ENCODE measurements at regions not wholly inside any gene's neighbourhood (a gene's known extent, or its start where the extent isn't known, plus 50 kb on each side); places are given as distances from the start of the nearest gene placed in this dataset.
A peak's percentile ranks its signal among the peaks of the same experiment; 100 is the strongest.

DNA sequence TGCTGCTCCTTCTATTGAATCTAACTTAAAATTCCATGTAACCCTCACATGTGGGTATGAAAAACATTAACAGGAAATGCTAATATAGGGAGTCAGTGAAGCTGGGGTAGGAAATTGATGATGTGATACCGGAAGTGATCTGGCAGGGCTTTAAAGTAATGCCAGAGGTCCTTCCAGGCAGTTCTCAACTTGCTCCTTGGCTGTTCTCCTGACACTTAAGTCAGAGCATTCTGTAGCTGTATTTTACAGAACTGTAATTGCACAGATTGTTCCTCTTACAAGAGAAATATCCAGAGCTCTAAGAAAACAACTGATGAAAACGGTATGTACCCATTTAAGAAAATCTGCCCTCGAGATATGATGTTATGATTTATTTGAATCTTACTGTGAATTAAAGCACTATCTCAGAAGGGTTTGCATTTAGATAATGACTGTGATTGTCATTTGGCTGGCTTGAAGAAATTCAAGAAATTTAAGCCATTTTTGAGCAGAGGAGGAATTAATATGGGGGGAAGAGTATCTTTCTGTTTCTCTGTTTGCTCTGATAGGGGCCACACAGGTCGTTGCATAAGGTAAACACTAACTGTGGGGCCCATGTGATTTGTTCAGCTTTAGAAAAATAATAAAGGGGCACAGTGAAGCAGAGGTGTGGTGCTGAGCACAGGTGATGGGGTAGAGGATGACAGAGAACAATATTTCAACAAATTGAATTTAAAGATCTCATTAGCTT is 88.4 kb downstream of the BBS10 start:
- H3K4me1 ChIP-seq = no peaks in the 10 kb centered on the region
- H3K9me3 ChIP-seq = peaks cover 9% of the 10 kb centered on the region; the same call in 1 of the 3 replicates
- FAIRE-seq (no peak), DNase-seq (ENCODE audit: low read depth in 1 of 2, low spot score in 1 of 2) (no peak), ATAC-seq (no peak)
- no peak overlapping the region for H3K4me3 ChIP-seq
- H3K27ac ChIP-seq = peak overlapping the region in 1 of 2 experiments; percentile 22; a peak in 1 of 6 replicates
- POLR2A ChIA-PET = no interaction called here
- no peak overlapping the region for H3K4me2 ChIP-seq
- WGBS (ENCODE audit: missing lambda C conversion rate) = 51% methylated on average over 4 of the region's 4 CpGs
- TF ChIP-seq, protein P1, sequence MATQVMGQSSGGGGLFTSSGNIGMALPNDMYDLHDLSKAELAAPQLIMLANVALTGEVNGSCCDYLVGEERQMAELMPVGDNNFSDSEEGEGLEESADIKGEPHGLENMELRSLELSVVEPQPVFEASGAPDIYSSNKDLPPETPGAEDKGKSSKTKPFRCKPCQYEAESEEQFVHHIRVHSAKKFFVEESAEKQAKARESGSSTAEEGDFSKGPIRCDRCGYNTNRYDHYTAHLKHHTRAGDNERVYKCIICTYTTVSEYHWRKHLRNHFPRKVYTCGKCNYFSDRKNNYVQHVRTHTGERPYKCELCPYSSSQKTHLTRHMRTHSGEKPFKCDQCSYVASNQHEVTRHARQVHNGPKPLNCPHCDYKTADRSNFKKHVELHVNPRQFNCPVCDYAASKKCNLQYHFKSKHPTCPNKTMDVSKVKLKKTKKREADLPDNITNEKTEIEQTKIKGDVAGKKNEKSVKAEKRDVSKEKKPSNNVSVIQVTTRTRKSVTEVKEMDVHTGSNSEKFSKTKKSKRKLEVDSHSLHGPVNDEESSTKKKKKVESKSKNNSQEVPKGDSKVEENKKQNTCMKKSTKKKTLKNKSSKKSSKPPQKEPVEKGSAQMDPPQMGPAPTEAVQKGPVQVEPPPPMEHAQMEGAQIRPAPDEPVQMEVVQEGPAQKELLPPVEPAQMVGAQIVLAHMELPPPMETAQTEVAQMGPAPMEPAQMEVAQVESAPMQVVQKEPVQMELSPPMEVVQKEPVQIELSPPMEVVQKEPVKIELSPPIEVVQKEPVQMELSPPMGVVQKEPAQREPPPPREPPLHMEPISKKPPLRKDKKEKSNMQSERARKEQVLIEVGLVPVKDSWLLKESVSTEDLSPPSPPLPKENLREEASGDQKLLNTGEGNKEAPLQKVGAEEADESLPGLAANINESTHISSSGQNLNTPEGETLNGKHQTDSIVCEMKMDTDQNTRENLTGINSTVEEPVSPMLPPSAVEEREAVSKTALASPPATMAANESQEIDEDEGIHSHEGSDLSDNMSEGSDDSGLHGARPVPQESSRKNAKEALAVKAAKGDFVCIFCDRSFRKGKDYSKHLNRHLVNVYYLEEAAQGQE (IDR thresholded peaks at IDR 0.05) = no peak
- TF ChIP-seq SREBF2 (IDR thresholded peaks at IDR 0.05) = no peak
- no peak for TF ChIP-seq ZSCAN20 (CRISPR knock-in tag; IDR thresholded peaks at IDR 0.05)
- TF ChIP-seq, protein P2, sequence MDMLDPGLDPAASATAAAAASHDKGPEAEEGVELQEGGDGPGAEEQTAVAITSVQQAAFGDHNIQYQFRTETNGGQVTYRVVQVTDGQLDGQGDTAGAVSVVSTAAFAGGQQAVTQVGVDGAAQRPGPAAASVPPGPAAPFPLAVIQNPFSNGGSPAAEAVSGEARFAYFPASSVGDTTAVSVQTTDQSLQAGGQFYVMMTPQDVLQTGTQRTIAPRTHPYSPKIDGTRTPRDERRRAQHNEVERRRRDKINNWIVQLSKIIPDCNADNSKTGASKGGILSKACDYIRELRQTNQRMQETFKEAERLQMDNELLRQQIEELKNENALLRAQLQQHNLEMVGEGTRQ (IDR thresholded peaks at IDR 0.05) = no peak
- TF ChIP-seq, protein P3, sequence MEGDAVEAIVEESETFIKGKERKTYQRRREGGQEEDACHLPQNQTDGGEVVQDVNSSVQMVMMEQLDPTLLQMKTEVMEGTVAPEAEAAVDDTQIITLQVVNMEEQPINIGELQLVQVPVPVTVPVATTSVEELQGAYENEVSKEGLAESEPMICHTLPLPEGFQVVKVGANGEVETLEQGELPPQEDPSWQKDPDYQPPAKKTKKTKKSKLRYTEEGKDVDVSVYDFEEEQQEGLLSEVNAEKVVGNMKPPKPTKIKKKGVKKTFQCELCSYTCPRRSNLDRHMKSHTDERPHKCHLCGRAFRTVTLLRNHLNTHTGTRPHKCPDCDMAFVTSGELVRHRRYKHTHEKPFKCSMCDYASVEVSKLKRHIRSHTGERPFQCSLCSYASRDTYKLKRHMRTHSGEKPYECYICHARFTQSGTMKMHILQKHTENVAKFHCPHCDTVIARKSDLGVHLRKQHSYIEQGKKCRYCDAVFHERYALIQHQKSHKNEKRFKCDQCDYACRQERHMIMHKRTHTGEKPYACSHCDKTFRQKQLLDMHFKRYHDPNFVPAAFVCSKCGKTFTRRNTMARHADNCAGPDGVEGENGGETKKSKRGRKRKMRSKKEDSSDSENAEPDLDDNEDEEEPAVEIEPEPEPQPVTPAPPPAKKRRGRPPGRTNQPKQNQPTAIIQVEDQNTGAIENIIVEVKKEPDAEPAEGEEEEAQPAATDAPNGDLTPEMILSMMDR (IDR thresholded peaks at IDR 0.05) = no peak
- TF ChIP-seq MYC (IDR thresholded peaks at IDR 0.05; ENCODE audit: borderline replicate concordance, low read length) = no peak
- CTCF ChIA-PET = interaction anchor here (0.5 to 0.9 kb wide), 2 partner anchors 73 to 109 kb away, joined by 3 to 4 read pairs; no protein-coding TSS in a partner anchor

DNA sequence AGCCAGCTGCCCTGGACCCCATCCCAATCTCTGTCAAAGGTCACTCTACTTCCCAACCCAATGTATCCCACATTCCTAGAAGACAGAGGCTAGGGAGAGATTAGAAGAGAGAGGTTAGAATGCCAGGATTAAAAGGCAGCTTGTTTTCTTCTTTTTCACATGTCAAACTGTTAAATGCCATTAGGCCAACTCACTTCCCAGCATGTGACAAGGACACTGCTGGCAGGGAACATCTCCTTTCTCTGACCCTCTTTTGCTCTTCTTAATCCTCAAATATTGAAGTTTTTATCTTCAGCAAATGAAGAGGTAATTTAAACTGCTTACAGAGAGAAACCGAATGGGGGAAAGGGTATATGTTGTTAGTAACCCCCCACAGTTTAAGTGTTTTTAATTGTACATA is 89.1 kb downstream of the BBS10 start:
- 49% methylated on average over 1 of the region's 1 CpG for whole genome bisulfite sequencing (ENCODE audit: missing lambda C conversion rate)
- POLR2A ChIA-PET = no interaction called here
- Histone ChIP-seq H3K9me3 (peaks cover 9% of the 10 kb centered on the region; the same call in 1 of the 3 replicates), H3K4me2 (no peak overlapping the region), H3K4me1 (no peaks in the 10 kb centered on the region), H3K27ac (no peak overlapping the region; a peak in 1 of 6 replicates), H3K4me3 (no peak overlapping the region)
- CTCF ChIA-PET = interaction anchor here (0.8 kb wide), 1 partner anchor 30 kb away, joined by 3 read pairs; no protein-coding TSS in a partner anchor
- DNase-seq (ENCODE audit: low read depth in 1 of 2, low spot score in 1 of 2) (no peak), FAIRE-seq (no peak), ATAC-seq (no peak)
- no peak for TF ChIP-seq HOXB5 (CRISPR knock-in tag; IDR thresholded peaks at IDR 0.05)
- TF ChIP-seq RNF2 (IDR thresholded peaks at IDR 0.05; ENCODE audit: borderline replicate concordance, low read depth) = no peak
- no peak for TF ChIP-seq RARB (CRISPR knock-in tag; IDR thresholded peaks at IDR 0.05)
- TF ChIP-seq, protein P3 (IDR thresholded peaks at IDR 0.05) = no peak
- TF ChIP-seq, protein P4, sequence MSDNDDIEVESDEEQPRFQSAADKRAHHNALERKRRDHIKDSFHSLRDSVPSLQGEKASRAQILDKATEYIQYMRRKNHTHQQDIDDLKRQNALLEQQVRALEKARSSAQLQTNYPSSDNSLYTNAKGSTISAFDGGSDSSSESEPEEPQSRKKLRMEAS (IDR thresholded peaks at IDR 0.05) = no peak
- TF ChIP-seq KDM5A (IDR thresholded peaks at IDR 0.05) = no peak
- TF ChIP-seq, protein P5, sequence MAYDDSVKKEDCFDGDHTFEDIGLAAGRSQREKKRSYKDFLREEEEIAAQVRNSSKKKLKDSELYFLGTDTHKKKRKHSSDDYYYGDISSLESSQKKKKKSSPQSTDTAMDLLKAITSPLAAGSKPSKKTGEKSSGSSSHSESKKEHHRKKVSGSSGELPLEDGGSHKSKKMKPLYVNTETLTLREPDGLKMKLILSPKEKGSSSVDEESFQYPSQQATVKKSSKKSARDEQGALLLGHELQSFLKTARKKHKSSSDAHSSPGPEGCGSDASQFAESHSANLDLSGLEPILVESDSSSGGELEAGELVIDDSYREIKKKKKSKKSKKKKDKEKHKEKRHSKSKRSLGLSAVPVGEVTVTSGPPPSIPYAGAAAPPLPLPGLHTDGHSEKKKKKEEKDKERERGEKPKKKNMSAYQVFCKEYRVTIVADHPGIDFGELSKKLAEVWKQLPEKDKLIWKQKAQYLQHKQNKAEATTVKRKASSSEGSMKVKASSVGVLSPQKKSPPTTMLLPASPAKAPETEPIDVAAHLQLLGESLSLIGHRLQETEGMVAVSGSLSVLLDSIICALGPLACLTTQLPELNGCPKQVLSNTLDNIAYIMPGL (CRISPR knock-in tag; IDR thresholded peaks at IDR 0.05; ENCODE audit: borderline replicate concordance) = no peak
- TF ChIP-seq, protein P6, sequence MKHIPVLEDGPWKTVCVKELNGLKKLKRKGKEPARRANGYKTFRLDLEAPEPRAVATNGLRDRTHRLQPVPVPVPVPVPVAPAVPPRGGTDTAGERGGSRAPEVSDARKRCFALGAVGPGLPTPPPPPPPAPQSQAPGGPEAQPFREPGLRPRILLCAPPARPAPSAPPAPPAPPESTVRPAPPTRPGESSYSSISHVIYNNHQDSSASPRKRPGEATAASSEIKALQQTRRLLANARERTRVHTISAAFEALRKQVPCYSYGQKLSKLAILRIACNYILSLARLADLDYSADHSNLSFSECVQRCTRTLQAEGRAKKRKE (CRISPR knock-in tag; IDR thresholded peaks at IDR 0.05; ENCODE audit: low read depth) = no peak
